Endometrium (tissue), 2 donors: ENCODE measurements at regions not wholly inside any gene's neighbourhood (a gene's known extent, or its start where the extent isn't known, plus 50 kb on each side); places are given as distances from the start of the nearest gene placed in this dataset.
"Not testable (repeated sequence)": the region's sequence is repeated elsewhere in the genome, so short reads cannot be mapped to it uniquely, and the experiment has no call there.

Source experiments
- FAIRE-seq: peaks from 2 replicates; lab custom pipeline; 2012; peaks lifted over from hg19 to GRCh38; lab: Jason Lieb, UNC
- donor health status: control.
- donor health status: control.

GRCh38 chr13:60689571-60689970 is 292.6 kb downstream of the TDRD3 start:
- no peak for FAIRE-seq

GRCh38 chr13:60689076-60689475 is 292.1 kb downstream of the TDRD3 start:
- no peak for FAIRE-seq

- no peak for FAIRE-seq
Measured at GRCh38 chr13:60679928-60680694, 283.1 kb downstream of the TDRD3 start.

GRCh38 chr13:60679131-60679530 is 282.1 kb downstream of the TDRD3 start:
- no peak for FAIRE-seq

- FAIRE-seq: no peak
Measured at GRCh38 chr13:60671386-60671785, 274.4 kb downstream of the TDRD3 start.

- no peak for FAIRE-seq
Measured at GRCh38 chr13:60663788-60664187, 266.8 kb downstream of the TDRD3 start.

- FAIRE-seq: no peak
Measured at GRCh38 chr13:60662595-60662994, 265.6 kb downstream of the TDRD3 start.

GRCh38 chr13:60661521-60661920 is 264.5 kb downstream of the TDRD3 start:
- no peak for FAIRE-seq

GRCh38 chr13:60657586-60657985 is 260.6 kb downstream of the TDRD3 start:
- FAIRE-seq: not testable (repeated sequence)

- FAIRE-seq: no peak
Measured at GRCh38 chr13:60655256-60655655, 258.2 kb downstream of the TDRD3 start.

GRCh38 chr13:60654415-60654814 is 257.4 kb downstream of the TDRD3 start:
- no peak for FAIRE-seq

- no peak for FAIRE-seq
Measured at GRCh38 chr13:60647547-60647946, 250.5 kb downstream of the TDRD3 start.

- no peak for FAIRE-seq
Measured at GRCh38 chr13:60646620-60647019, 249.6 kb downstream of the TDRD3 start.

- FAIRE-seq: no peak
Measured at GRCh38 chr13:60645676-60646075, 248.7 kb downstream of the TDRD3 start.

- FAIRE-seq: no peak
Measured at GRCh38 chr13:60642552-60642951, 245.5 kb downstream of the TDRD3 start.

GRCh38 chr13:60629158-60629557 is 232.1 kb downstream of the TDRD3 start:
- FAIRE-seq: no peak

GRCh38 chr13:60627071-60627686 is 230.2 kb downstream of the TDRD3 start:
- FAIRE-seq: no peak
